ENCODE measurements at regions not wholly inside any gene's neighbourhood (a gene's known extent, or its start where the extent isn't known, plus 50 kb on each side); places are given as distances from the start of the nearest gene placed in this dataset.

DNA sequence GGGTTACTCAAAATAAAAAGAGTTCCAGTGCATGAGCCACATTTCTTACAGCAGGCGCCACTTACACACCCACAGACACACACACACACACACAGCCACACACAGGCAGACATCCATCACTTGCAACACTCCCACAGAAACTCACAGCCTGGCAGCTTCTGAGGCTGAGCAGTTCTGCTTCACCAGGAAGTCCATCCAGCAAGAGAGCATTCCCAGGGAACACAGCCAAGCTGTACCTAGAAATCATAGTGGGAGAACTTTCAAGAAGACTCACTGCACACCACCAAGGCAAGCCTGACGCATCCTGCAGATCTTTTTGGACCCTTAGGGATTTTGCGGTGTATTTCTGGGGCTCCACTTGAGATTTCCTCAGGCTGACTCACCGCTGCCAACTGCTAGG lies 140.9 kb upstream of the WSB1 start:
- Histone ChIP-seq H3K27ac (replicated peaks) (no peak overlapping the region), H3K4me3 (replicated peaks; ENCODE audit: insufficient read depth, low read length) (no peak overlapping the region), H3K27me3 (ENCODE audit: insufficient read depth, poor library complexity, severe bottlenecking) (no peaks in the 10 kb centered on the region)
- TF ChIP-seq SPI1 (IDR thresholded peaks at IDR 0.05; ENCODE audit: borderline replicate concordance, low read depth) (no peak), POLR2AphosphoS5 (IDR thresholded peaks at IDR 0.05; ENCODE audit: low read depth) (no peak), GABPA (IDR thresholded peaks at IDR 0.05; ENCODE audit: low read depth) (no peak)
- TF ChIP-seq, protein P1, sequence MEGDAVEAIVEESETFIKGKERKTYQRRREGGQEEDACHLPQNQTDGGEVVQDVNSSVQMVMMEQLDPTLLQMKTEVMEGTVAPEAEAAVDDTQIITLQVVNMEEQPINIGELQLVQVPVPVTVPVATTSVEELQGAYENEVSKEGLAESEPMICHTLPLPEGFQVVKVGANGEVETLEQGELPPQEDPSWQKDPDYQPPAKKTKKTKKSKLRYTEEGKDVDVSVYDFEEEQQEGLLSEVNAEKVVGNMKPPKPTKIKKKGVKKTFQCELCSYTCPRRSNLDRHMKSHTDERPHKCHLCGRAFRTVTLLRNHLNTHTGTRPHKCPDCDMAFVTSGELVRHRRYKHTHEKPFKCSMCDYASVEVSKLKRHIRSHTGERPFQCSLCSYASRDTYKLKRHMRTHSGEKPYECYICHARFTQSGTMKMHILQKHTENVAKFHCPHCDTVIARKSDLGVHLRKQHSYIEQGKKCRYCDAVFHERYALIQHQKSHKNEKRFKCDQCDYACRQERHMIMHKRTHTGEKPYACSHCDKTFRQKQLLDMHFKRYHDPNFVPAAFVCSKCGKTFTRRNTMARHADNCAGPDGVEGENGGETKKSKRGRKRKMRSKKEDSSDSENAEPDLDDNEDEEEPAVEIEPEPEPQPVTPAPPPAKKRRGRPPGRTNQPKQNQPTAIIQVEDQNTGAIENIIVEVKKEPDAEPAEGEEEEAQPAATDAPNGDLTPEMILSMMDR (IDR thresholded peaks at IDR 0.05; ENCODE audit: insufficient read depth, low read length), result no peak
- TF ChIP-seq, protein P2, sequence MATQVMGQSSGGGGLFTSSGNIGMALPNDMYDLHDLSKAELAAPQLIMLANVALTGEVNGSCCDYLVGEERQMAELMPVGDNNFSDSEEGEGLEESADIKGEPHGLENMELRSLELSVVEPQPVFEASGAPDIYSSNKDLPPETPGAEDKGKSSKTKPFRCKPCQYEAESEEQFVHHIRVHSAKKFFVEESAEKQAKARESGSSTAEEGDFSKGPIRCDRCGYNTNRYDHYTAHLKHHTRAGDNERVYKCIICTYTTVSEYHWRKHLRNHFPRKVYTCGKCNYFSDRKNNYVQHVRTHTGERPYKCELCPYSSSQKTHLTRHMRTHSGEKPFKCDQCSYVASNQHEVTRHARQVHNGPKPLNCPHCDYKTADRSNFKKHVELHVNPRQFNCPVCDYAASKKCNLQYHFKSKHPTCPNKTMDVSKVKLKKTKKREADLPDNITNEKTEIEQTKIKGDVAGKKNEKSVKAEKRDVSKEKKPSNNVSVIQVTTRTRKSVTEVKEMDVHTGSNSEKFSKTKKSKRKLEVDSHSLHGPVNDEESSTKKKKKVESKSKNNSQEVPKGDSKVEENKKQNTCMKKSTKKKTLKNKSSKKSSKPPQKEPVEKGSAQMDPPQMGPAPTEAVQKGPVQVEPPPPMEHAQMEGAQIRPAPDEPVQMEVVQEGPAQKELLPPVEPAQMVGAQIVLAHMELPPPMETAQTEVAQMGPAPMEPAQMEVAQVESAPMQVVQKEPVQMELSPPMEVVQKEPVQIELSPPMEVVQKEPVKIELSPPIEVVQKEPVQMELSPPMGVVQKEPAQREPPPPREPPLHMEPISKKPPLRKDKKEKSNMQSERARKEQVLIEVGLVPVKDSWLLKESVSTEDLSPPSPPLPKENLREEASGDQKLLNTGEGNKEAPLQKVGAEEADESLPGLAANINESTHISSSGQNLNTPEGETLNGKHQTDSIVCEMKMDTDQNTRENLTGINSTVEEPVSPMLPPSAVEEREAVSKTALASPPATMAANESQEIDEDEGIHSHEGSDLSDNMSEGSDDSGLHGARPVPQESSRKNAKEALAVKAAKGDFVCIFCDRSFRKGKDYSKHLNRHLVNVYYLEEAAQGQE (IDR thresholded peaks at IDR 0.05; ENCODE audit: insufficient replicate concordance, low read depth), result no peak
- DNase-seq (ENCODE audit: low read depth in 1 of 2, low spot score in 1 of 2), result no peak

- TF ChIP-seq, protein P2 (IDR thresholded peaks at IDR 0.05; ENCODE audit: insufficient replicate concordance, low read depth), result no peak
- TF ChIP-seq SPI1 (IDR thresholded peaks at IDR 0.05; ENCODE audit: borderline replicate concordance, low read depth), result no peak
- TF ChIP-seq GABPA (IDR thresholded peaks at IDR 0.05; ENCODE audit: low read depth), result no peak
- TF ChIP-seq, protein P1 (IDR thresholded peaks at IDR 0.05; ENCODE audit: insufficient read depth, low read length), result no peak
- no peak for TF ChIP-seq POLR2AphosphoS5 (IDR thresholded peaks at IDR 0.05; ENCODE audit: low read depth)
- Histone ChIP-seq H3K4me3 (replicated peaks; ENCODE audit: insufficient read depth, low read length) (no peak overlapping the region), H3K27me3 (ENCODE audit: insufficient read depth, poor library complexity, severe bottlenecking) (no peaks in the 10 kb centered on the region), H3K27ac (replicated peaks) (no peak overlapping the region)
- no peak for DNase-seq (ENCODE audit: low read depth in 1 of 2, low spot score in 1 of 2)
These were observed 138.0 kb upstream of the WSB1 start for GRCh38 chr17:27155866-27156265.

- TF ChIP-seq POLR2AphosphoS5 (IDR thresholded peaks at IDR 0.05; ENCODE audit: low read depth) (no peak), SPI1 (IDR thresholded peaks at IDR 0.05; ENCODE audit: borderline replicate concordance, low read depth) (no peak), GABPA (IDR thresholded peaks at IDR 0.05; ENCODE audit: low read depth) (no peak)
- TF ChIP-seq, protein P2 (IDR thresholded peaks at IDR 0.05; ENCODE audit: insufficient replicate concordance, low read depth), result no peak
- TF ChIP-seq, protein P1 (IDR thresholded peaks at IDR 0.05; ENCODE audit: insufficient read depth, low read length), result no peak
- no peak for DNase-seq (ENCODE audit: low read depth in 1 of 2, low spot score in 1 of 2)
- no peak overlapping the region for H3K4me3 ChIP-seq (replicated peaks; ENCODE audit: insufficient read depth, low read length)
These were observed 136.6 kb upstream of the WSB1 start for GRCh38 chr17:27157297-27157696.

More at GRCh38 chr17:27157297-27157696, 136.6 kb upstream of the WSB1 start:
- H3K27ac ChIP-seq (replicated peaks), result no peak overlapping the region
- no peaks in the 10 kb centered on the region for H3K27me3 ChIP-seq (ENCODE audit: insufficient read depth, poor library complexity, severe bottlenecking)
